K562 (cell line): ENCODE measurements at regions not wholly inside any gene's neighbourhood (a gene's known extent, or its start where the extent isn't known, plus 50 kb on each side); places are given as distances from the start of the nearest gene placed in this dataset.

Source experiments
- CHD2 ChIP-seq: IDR thresholded peaks from 2 replicates; pipeline ENCODE4 v1.6.1; 2011; ENCODE audit warnings: low read depth, low read length
- DIDO1 ChIP-seq: fragments of 450-650 bp; IDR thresholded peaks from 2 replicates; pipeline ENCODE4 v1.6.1; 2016; ENCODE audit warnings: low read depth, missing biosample characterization, missing genetic modification characterization
- GABPA ChIP-seq: fragments of 200-800 bp; sonication (Bioruptor generic); conservative IDR thresholded peaks from 2 replicates; pipeline ENCODE4 v1.6.1; 2016; ENCODE audit warnings: low read depth, missing genetic modification characterization, missing compliant biosample characterization
- SMAD1 ChIP-seq: fragments of 150-350 bp; IDR thresholded peaks from 2 replicates; pipeline ENCODE4 v1.6.1; 2014; ENCODE audit warnings: low read length, low read depth; ENCODE audit not compliant: partially characterized antibody
- TAF1 ChIP-seq: IDR thresholded peaks from 2 replicates; pipeline ENCODE4 v1.6.1; 2011; ENCODE audit warnings: mild to moderate bottlenecking, low read length, moderate library complexity; ENCODE audit not compliant: insufficient read depth, control insufficient read depth, severe bottlenecking; ENCODE audit errors: extremely low read depth
- ZBED1 ChIP-seq: IDR thresholded peaks from 2 replicates; pipeline ENCODE4 v1.6.1; 2014

GRCh38 chr2:76378140-76378539 lies 667.4 kb upstream of the GCFC2 start:
- TF ChIP-seq CHD2: no peak
- no peak for TF ChIP-seq GABPA (tag)
- TF ChIP-seq DIDO1 (tag): no peak
- no peak for TF ChIP-seq TAF1
- no peak for TF ChIP-seq SMAD1
- TF ChIP-seq ZBED1: no peak
